MV-4-11 (cell line): ENCODE measurements at regions not wholly inside any gene's neighbourhood (a gene's known extent, or its start where the extent isn't known, plus 50 kb on each side); places are given as distances from the start of the nearest gene placed in this dataset.
"Not testable (repeated sequence)": the region's sequence is repeated elsewhere in the genome, so short reads cannot be mapped to it uniquely, and the experiment has no call there.

ENCODE experiments used
- DNase-seq: peaks from one replicate; lab custom pipeline; 2025; lab: John Stamatoyannopoulos, UW

DNA sequence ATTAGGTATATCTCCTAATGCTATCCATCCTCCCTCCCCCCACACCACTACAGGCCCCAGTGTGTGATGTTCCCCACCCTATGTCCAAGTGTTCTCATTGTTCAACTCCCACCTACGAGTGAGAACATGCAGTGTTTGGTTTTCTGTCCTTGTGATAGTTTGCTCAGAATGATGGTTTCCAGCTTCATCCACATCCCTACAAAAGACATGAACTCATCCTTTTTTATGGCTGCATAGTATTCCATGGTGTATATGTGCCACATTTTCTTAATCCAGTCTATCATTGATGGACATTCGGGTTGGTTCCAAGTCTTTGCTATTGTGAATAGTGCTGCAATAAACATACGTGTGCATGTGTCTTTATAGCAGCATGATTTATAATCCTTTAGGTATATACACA, 53.8 kb upstream of the HIVEP2 start:
- not testable (repeated sequence) for DNase-seq

DNA sequence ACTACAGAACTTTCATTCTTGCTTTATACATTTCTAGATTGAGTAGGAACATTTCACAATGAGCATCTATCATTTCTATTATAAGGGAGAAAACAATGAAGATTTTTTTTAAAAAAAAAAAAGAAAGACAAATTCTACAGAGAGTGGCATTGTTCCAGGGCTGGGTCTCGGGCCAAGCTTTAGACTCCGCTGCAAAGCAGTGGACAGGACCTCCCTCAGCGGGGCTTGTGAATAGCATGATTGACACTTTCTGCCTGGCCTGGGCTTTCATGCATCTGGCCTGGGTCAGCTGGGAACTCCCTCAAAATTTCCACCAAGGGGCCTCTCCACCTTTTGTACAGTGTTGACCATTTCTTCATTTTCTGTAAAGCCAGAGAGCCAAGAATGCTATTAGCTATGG, 55.8 kb upstream of the HIVEP2 start:
- no peak for DNase-seq

DNA sequence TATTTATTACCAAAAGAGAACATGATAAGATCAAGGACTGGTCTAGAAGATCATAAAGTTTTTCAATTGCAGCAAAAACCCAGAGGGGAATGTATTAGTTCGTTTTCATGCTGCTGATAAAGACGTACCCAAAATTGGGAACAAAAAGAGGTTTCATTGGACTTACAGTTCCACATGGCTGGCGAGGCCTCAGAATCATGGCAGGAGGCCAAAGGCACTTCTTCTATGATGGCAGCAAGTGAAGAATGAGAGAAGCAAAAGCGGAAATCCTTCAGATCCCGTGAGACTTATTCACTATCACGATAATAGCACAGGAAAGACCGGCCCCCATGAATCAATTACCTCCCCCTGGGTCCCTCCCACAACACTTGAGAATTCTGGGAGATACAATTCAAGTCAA, 57.7 kb upstream of the HIVEP2 start:
- DNase-seq: no peak

DNA sequence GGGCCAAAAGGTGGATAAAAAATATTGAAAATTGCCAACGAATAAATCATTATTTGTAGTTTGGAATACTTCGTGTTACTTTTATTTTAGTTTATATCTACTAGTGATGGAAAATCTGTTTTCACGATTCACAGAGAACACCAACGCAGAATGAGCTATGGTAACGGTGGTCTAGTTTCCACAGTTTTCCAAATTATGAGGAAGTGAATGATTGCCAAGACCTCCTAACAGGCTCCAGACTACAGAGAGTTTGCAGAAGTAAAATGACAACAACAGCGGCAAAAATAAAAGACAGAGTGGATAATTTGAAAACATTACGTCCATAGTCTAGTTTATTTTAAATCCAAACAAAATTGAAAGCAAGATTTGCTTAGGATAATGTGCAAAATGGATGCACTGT, 57.0 kb upstream of the AIG1 start:
- no peak for DNase-seq

DNA sequence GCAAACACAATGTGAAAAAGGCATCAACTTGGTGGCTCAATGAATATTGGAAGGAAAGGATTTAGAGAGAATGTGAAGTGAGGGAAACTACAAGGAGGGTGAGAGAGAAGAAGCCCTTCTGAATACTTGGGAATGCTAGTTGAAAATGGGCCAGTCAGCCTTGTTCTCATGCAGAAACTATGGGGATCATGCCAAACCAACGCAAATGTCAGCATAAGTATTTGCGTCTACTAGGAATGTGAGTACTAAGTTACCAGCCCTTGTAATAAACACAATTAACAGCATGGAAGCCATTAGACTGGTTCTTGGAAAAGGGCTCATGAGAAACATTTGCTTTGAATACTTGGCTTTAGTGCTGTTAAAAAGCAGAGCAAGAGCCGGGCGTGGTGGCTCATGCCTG, 54.9 kb upstream of the AIG1 start:
- no peak for DNase-seq

DNA sequence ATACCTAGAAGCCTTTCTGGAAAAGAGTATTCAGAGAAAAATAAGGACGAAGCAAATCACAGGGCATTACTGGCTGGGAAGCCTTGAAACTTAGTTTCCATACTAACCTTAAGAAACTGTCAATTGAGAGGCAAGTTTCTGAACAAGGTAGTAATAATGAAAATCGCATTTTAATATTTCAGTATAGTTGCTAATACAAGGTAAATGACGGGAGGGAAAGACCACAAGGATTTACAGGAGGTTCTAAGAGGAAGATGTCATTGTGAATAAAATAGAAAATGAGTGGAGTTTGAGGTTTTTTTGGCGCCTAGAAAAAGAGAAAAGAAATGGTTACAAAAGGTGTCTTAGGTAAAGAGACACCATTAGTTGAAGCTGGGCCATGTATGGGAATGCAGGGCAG, 53.9 kb upstream of the AIG1 start:
- no peak for DNase-seq

DNA sequence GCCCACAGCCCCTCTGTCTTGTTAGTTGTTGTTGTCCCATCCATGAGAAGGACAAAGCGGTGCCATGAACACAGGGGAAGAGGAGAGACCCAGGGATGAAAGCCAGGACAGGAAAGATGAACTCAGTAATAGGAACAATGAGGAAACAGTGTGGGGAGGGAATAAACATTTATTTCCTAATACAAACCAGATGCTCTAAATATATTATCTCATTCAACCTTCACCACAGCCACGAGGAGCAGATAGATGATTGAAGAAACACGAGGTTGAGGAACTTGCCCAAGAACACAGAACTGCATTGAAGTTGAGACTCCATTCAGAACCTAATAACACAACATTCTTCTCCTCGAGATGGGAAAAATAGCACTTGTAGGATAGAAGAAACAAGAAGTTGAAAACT, 53.0 kb upstream of the AIG1 start:
- DNase-seq: no peak

DNA sequence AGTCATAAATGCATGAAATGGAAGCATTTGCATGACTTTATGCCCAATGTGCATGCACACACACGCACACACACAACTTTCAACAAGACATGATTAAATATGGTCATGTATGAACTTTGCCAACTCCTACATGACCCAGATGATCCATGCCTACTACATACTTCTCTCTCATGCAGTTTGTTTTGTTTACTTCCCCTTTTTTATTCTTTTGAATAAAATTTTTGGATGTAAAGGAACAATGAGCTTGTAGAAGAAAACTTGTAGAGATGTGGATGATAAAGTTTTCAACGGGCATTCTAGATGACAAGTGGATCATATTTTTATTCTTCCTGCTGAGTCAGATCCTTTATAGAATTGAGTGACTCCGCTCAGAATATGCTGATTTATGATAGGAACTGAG, 50.8 kb upstream of the AIG1 start:
- DNase-seq: peak; percentile 9
